GM18505 (cell line): ENCODE measurements at regions not wholly inside any gene's neighbourhood (a gene's known extent, or its start where the extent isn't known, plus 50 kb on each side); places are given as distances from the start of the nearest gene placed in this dataset.

Source experiments
- ATAC-seq: cut with Tn5 transposase; IDR thresholded peaks from one replicate; pipeline ENCODE4 v1.9.1; 2021; ENCODE audit not compliant: unreplicated experiment
- POLR2A ChIP-seq: IDR thresholded peaks from 4 replicates; pipeline ENCODE4 v1.6.1; 2011; ENCODE audit warnings: borderline replicate concordance; ENCODE audit not compliant: insufficient read depth, insufficient read length; ENCODE audit errors: extremely low read depth

- TF ChIP-seq POLR2A, result no peak
- ATAC-seq, result no peak
These were observed 193.2 kb upstream of the KIF2A start for GRCh38 chr5:62112689-62113228.

GRCh38 chr5:62115014-62115413, 191.0 kb upstream of the KIF2A start:
- ATAC-seq, result no peak
- no peak for TF ChIP-seq POLR2A

- no peak for TF ChIP-seq POLR2A
- ATAC-seq, result no peak
These were observed 181.7 kb upstream of the KIF2A start for GRCh38 chr5:62124266-62124665.

GRCh38 chr5:62126090-62126489, 179.9 kb upstream of the KIF2A start:
- no peak for TF ChIP-seq POLR2A

GRCh38 chr5:62127098-62127736, 178.8 kb upstream of the KIF2A start:
- ATAC-seq, result no peak
- no peak for TF ChIP-seq POLR2A

More at GRCh38 chr5:62126090-62126489, 179.9 kb upstream of the KIF2A start:
- ATAC-seq, result no peak

- TF ChIP-seq POLR2A, result no peak
- ATAC-seq, result no peak
These were observed 175.9 kb upstream of the KIF2A start for GRCh38 chr5:62130107-62130506.

- no peak for TF ChIP-seq POLR2A
- no peak for ATAC-seq
These were observed 173.7 kb upstream of the KIF2A start for GRCh38 chr5:62132276-62132675.

GRCh38 chr5:62133426-62133825, 172.6 kb upstream of the KIF2A start:
- no peak for ATAC-seq
- TF ChIP-seq POLR2A, result no peak

GRCh38 chr5:62134811-62135210, 171.2 kb upstream of the KIF2A start:
- no peak for TF ChIP-seq POLR2A
- ATAC-seq, result no peak

GRCh38 chr5:62137628-62138027, 168.4 kb upstream of the KIF2A start:
- TF ChIP-seq POLR2A, result no peak
- ATAC-seq, result no peak

GRCh38 chr5:62138607-62139006, 167.4 kb upstream of the KIF2A start:
- no peak for TF ChIP-seq POLR2A
- ATAC-seq, result no peak

- no peak for ATAC-seq
- no peak for TF ChIP-seq POLR2A
These were observed 166.3 kb upstream of the KIF2A start for GRCh38 chr5:62139741-62140140.

- no peak for ATAC-seq
- TF ChIP-seq POLR2A, result no peak
These were observed 163.7 kb upstream of the KIF2A start for GRCh38 chr5:62142351-62142750.
